Stimulated activated naive CD4-positive, alpha-beta T cell (primary cell): ENCODE measurements at regions not wholly inside any gene's neighbourhood (a gene's known extent, or its start where the extent isn't known, plus 50 kb on each side); places are given as distances from the start of the nearest gene placed in this dataset.

Experiments
- DNase-seq, 6 experiments: peaks; one replicate each; lab custom pipeline; 2025; lab: John Stamatoyannopoulos, UW

- no peak for DNase-seq
Observed at GRCh38 chr3:181076558-181076957, 87.0 kb upstream of the DNAJC19 start.

DNA sequence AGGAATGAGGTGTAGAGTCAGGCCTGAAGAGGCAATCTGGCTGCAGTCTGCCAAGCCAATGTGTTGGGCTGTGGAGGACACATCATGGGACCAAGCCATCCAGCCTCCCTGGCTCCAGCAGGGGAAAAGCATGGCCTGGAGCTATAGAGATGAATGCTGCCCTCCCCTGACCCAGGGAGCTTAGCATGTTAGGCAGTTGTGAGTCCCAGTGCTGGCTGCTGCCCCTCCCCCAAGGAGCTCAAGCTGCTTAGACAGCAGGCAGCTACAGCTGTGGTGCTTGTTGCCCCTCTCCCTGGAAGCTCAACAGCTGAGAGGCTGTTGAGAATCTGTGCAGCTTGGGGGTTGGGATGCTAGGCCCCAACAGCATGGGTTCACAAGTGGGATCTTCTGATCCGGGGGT lies 85.6 kb upstream of the DNAJC19 start:
- no peak for DNase-seq

- no peak for DNase-seq
Observed at GRCh38 chr3:181066143-181067087, 76.9 kb upstream of the DNAJC19 start.

GRCh38 chr3:181056136-181056732 lies 66.7 kb upstream of the DNAJC19 start:
- no peak for DNase-seq

DNA sequence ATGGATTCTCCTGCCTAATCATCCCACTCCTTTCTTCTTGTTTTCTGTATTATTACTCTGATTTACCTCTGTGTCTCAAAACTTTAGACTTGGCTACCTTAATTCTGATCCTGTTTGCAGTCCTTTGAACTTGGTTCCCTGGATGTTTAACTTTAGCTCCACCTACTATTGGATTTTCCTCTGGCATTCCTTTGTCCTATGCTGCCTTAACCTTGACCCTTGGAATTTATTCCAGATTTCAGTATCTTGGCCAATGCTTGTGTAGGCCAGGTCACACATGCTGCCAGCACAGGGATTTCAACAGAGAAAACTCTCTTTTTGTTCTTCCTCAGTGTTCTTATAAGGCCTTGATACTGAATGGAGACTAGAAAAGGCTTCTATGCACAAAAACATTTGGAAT lies 65.0 kb upstream of the DNAJC19 start:
- DNase-seq, result no peak

GRCh38 chr3:181052256-181052655 lies 62.7 kb upstream of the DNAJC19 start:
- DNase-seq, result no peak

DNA sequence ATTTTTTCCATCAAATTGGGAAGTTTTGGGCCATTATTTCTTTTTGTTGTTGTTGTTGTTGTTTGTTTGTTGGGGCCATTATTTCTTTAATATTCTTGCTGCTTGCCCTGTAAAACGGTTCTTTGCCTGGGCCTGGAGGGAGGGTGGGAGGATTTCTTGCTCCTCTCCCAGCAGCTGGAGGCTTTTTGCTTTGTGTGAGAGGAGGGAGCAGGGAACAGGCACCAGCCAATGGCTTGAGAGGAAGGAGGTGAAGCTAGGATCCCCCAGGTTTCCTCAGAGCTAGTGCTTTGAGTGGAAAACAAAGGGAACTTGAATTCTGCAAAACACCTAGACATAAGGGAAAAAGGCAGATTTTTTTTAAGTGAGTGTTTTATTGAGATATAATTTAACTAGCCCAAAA lies 61.2 kb upstream of the DNAJC19 start:
- no peak for DNase-seq

GRCh38 chr3:181040030-181040429 lies 50.5 kb upstream of the DNAJC19 start:
- DNase-seq, result no peak
